Stimulated activated memory B cell treated with anti-CD40 and anti-IgM and Interleukin-4, amounts not matched to agents 10 μg/mL and 1 μg/mL and 100 μg/mL, for 72 hours (primary cell): ENCODE measurements at regions not wholly inside any gene's neighbourhood (a gene's known extent, or its start where the extent isn't known, plus 50 kb on each side); places are given as distances from the start of the nearest gene placed in this dataset.

Experiments used
- ATAC-seq: fragments of 150-1000 bp; cut with Tn5 transposase; 2 replicates; pipeline ENCODE4 v1.10.0; 2021
- H3K27ac Mint-ChIP-seq: one replicate; pipeline ENCODE4 v1.8.0; 2022; ENCODE audit warnings: mild to moderate bottlenecking, mixed read lengths
- H3K27me3 Mint-ChIP-seq: one replicate; pipeline ENCODE4 v1.8.0; 2022; ENCODE audit warnings: mixed read lengths
- H3K36me3 Mint-ChIP-seq: one replicate; pipeline ENCODE4 v1.8.0; 2022; ENCODE audit warnings: mixed read lengths
- H3K4me1 Mint-ChIP-seq: one replicate; pipeline ENCODE4 v1.8.0; 2022; ENCODE audit warnings: mixed read lengths
- H3K4me3 Mint-ChIP-seq: one replicate; pipeline ENCODE4 v1.8.0; 2022; ENCODE audit warnings: mild to moderate bottlenecking, moderate library complexity, mixed read lengths
- H3K9me3 Mint-ChIP-seq: one replicate; pipeline ENCODE4 v1.8.0; 2022; ENCODE audit warnings: mixed read lengths

GRCh38 chr1:234670967-234671626 lies 61.1 kb upstream of the IRF2BP2 start:
- Mint-ChIP-seq H3K4me3 (no peak overlapping the region), H3K9me3 (no peaks in the 10 kb centered on the region), H3K27me3 (no peaks in the 10 kb centered on the region), H3K4me1 (peaks cover 24% of the 10 kb centered on the region), H3K36me3 (no peaks in the 10 kb centered on the region), H3K27ac (peak overlapping the region; percentile 18)
- no peak for ATAC-seq

DNA sequence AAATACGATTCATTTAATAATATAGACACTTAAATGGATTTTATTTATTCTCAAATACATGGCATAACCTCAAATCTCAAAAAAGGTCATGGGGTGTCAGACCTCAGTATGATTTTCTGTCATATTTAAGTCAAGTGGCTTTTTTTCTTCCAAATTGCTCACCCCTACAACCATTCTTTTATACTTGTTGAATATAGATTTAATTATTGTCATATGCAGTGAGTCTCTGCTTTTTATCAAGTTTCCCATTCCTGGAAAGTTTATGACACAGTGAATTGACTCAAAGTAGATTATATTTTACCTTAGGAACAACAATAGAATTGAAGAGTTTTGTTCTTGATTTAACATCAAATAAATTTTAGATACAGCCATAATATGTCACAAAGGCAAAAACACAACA lies 59.5 kb upstream of the IRF2BP2 start:
- Mint-ChIP-seq H3K36me3 (no peaks in the 10 kb centered on the region), H3K4me1 (peaks cover 19% of the 10 kb centered on the region), H3K9me3 (no peaks in the 10 kb centered on the region), H3K4me3 (no peak overlapping the region), H3K27ac (no peak overlapping the region), H3K27me3 (no peaks in the 10 kb centered on the region)
- no peak for ATAC-seq

- H3K36me3 Mint-ChIP-seq: no peaks in the 10 kb centered on the region
- H3K4me3 Mint-ChIP-seq: no peak overlapping the region
- H3K9me3 Mint-ChIP-seq: no peaks in the 10 kb centered on the region
- H3K27me3 Mint-ChIP-seq: no peaks in the 10 kb centered on the region
- ATAC-seq: no peak
- peaks cover 19% of the 10 kb centered on the region for H3K4me1 Mint-ChIP-seq
- no peak overlapping the region for H3K27ac Mint-ChIP-seq
Observed at GRCh38 chr1:234668577-234668955, 58.6 kb upstream of the IRF2BP2 start.

GRCh38 chr1:234667600-234668576 lies 57.9 kb upstream of the IRF2BP2 start:
- Mint-ChIP-seq H3K9me3 (no peaks in the 10 kb centered on the region), H3K36me3 (no peaks in the 10 kb centered on the region), H3K27ac (no peak overlapping the region), H3K4me3 (no peak overlapping the region), H3K4me1 (peaks cover 19% of the 10 kb centered on the region), H3K27me3 (no peaks in the 10 kb centered on the region)
- ATAC-seq: no peak

DNA sequence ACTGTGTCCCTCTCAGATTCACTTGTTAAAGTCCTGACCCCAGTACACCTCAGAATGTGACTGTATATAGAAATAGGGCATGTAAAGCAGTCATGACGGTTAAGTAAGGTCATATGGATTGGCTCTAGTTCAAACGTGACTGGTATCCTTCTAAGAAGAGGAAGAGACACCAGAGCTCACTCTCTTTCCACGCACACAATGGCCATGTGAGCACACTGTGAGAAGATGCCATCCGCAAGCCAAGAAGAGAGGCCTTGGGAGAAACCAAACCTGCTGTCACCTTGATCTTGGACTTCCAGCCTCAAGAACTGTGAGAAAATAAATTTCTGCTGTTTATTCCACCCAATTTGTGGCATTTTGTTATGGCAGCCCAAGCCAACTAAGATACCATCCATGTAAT lies 56.8 kb upstream of the IRF2BP2 start:
- no peaks in the 10 kb centered on the region for H3K9me3 Mint-ChIP-seq
- no peak for ATAC-seq

GRCh38 chr1:234665975-234666605 lies 56.1 kb upstream of the IRF2BP2 start:
- H3K4me1 Mint-ChIP-seq: peaks cover 8% of the 10 kb centered on the region
- H3K27ac Mint-ChIP-seq: peak overlapping the region; percentile 38
- H3K9me3 Mint-ChIP-seq: no peaks in the 10 kb centered on the region
- no peaks in the 10 kb centered on the region for H3K36me3 Mint-ChIP-seq
- no peak overlapping the region for H3K4me3 Mint-ChIP-seq
- H3K27me3 Mint-ChIP-seq: no peaks in the 10 kb centered on the region
- no peak for ATAC-seq

More for the DNA sequence above, 56.8 kb upstream of the IRF2BP2 start:
- Mint-ChIP-seq H3K27ac (no peak overlapping the region), H3K4me3 (no peak overlapping the region), H3K36me3 (no peaks in the 10 kb centered on the region), H3K27me3 (no peaks in the 10 kb centered on the region), H3K4me1 (peaks cover 15% of the 10 kb centered on the region)

GRCh38 chr1:234662148-234662547 lies 52.2 kb upstream of the IRF2BP2 start:
- no peaks in the 10 kb centered on the region for H3K27me3 Mint-ChIP-seq
- H3K27ac Mint-ChIP-seq: peak overlapping the region; percentile 5
- H3K4me3 Mint-ChIP-seq: no peak overlapping the region
- H3K9me3 Mint-ChIP-seq: no peaks in the 10 kb centered on the region
- H3K4me1 Mint-ChIP-seq: peaks cover 11% of the 10 kb centered on the region
- no peaks in the 10 kb centered on the region for H3K36me3 Mint-ChIP-seq
- no peak for ATAC-seq

- H3K9me3 Mint-ChIP-seq: no peaks in the 10 kb centered on the region
- peak overlapping the region; percentile 5 for H3K27ac Mint-ChIP-seq
- no peak for ATAC-seq
- H3K27me3 Mint-ChIP-seq: no peaks in the 10 kb centered on the region
- H3K4me1 Mint-ChIP-seq: peaks cover 17% of the 10 kb centered on the region
- no peaks in the 10 kb centered on the region for H3K36me3 Mint-ChIP-seq
- H3K4me3 Mint-ChIP-seq: no peak overlapping the region
Observed at GRCh38 chr1:234661317-234661928, 51.4 kb upstream of the IRF2BP2 start.

DNA sequence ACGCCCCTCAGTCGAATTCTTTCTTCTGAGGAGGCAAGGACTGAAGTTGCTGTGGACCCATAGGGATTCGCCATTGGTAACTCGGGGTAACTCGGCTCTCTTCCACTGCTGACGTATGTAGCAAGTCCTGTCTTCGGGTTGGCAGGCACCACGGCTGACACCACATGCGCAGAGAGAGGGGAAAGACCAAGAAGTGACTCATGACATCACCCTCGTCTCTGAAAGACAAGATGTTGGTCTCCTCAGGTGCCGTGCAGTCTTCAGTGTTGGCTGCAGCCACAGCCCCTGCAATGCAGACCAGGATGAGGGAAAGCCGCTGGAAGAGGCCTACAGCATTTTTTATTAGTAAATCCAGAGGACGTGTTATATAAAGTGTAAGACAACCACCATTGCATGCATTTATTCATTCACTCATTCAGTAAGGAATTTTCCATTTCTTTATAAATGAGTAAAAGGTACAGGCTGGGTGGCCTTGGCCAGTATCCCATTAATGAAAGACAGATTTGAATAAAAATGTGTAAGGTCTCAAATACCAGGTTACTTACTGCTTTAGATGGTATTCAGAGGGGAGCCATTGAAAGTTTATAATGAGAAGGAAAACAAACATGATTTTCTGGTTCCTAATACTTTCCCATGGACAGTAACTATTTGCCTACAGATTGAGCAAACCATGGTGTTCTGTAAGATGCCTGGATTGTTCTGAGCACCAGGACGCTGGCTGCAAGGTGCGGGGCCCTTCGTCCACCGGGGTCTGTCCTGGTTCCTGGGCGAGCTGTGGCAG lies 50.7 kb upstream of the IRF2BP2 start:
- no peaks in the 10 kb centered on the region for H3K36me3 Mint-ChIP-seq
- H3K4me1 Mint-ChIP-seq: peaks cover 16% of the 10 kb centered on the region
- no peak overlapping the region for H3K4me3 Mint-ChIP-seq
- H3K9me3 Mint-ChIP-seq: no peaks in the 10 kb centered on the region
- ATAC-seq: no peak
- peak overlapping the region; percentile 5 for H3K27ac Mint-ChIP-seq
- no peaks in the 10 kb centered on the region for H3K27me3 Mint-ChIP-seq
